DMS153 treated with DMSO at 0.1 percent for 48 hours (cell line): ENCODE measurements at regions not wholly inside any gene's neighbourhood (a gene's known extent, or its start where the extent isn't known, plus 50 kb on each side); places are given as distances from the start of the nearest gene placed in this dataset.
"Not testable (repeated sequence)": the region's sequence is repeated elsewhere in the genome, so short reads cannot be mapped to it uniquely, and the experiment has no call there.

Experiments
- DNase-seq: peaks from one replicate; lab custom pipeline; 2025; ENCODE audit not compliant: unreplicated experiment; lab: John Stamatoyannopoulos, UW

DNA sequence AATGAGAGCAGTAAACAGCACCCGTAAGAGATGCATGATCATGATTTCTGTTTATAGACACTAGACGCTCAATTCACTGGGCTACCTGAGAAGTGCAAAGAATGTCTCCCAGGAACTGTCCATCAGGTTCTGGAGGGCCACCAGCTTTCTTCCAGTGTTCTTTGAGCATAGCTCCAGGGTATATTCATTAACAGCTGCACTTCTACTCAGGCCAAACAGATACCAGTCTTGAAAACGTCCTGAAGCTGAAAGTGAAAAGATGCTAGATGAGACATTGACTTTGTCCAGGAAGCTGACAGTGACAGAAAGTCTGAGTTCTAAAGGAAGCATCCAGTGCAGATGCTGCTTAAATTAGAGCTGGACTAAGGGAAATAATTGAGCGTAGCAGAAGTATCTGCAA, 488.7 kb upstream of the TYRP1 start:
- DNase-seq, result no peak

DNA sequence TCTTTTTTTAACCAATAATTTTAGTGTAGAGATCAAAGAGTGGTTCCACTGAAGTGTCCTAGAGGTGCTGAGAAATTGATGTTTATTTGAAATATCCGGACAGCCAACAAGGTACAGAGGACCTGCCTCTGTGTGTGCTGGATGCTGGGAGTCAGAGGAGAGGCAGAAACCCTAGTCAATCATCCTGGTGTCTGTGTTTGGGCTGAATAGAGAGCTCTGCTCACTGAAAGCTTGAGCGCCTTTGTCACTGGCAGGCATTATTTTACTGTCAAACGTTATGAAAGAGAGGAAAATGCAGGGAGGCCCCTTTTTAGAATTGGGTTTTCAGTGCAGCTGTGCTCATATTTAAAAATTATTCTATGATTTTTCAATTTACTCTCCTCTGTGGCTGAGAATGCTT, 480.3 kb upstream of the TYRP1 start:
- DNase-seq, result no peak

DNA sequence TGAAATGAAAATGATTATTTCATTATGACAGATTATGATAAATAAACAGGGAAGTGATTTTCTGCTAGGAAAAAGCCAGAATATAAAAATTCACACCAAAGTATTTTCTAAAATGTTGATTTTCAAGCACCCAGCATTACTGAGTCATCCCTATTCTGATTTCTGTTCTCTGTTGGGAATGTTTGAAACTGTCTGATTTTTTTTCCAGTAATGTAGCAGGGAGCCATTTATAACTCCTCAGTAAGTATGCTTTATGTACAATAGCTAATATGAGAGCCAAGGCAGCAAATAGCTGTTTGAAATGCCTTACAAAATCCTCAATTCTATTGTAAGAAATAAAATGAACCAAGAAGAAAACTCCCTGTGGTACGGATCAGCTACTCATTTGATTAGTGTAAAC, 471.7 kb upstream of the TYRP1 start:
- DNase-seq, result no peak

DNA sequence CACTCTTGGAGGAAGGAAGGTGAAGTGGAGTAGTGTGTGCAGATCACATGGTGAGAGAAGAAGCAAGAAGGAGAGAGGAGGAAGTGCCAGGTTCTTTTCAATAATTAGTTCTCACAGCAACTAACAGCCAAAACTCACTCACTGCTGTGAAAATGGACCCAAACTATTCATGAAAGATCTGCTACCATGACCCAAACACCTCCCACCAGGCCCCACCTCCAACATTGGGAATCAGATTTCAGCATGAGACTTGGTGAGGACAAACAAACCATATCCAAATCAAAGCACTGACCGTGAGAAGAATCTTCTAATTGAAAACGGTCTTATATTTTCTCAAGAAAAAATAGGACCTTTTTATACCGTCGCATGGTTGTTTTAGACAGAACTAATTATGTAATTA, 468.7 kb upstream of the TYRP1 start:
- no peak for DNase-seq

DNA sequence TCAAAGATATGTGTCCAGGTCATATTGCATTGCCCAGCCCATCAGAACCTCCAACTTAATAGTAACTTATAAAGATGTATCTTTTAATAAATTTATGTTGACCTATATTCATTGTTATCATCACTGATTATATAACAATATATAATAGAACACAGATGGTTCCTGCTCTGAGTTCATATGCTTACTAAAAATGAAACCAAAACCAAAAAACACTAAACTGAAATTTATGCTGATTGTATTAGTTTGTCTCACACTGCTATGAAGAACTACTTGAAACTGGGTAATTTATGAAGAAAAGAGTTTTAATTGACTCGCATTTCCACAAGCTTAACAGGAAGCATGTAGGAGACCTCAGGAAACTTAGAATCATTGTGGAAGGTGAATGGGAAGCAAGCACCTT, 462.5 kb upstream of the TYRP1 start:
- no peak for DNase-seq

DNA sequence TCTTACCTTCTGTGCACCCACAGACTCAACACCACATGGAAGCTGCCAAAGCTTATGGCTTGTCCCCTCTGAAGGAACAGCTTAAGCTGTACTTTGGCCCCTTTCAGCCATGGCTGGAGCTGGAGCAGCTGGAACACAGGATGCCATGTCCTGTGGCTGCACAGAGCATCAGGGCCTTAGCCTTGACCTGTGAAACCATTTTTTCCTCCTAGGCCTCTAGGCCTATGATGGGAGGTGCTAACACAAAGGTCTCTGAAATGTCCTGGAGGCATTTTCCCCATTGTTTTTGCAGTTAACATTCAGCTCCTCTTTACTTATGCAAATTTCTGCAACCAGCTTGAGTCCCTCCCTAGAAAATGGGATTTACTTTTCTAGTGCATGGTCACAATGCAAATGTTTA, 461.4 kb upstream of the TYRP1 start:
- no peak for DNase-seq

DNA sequence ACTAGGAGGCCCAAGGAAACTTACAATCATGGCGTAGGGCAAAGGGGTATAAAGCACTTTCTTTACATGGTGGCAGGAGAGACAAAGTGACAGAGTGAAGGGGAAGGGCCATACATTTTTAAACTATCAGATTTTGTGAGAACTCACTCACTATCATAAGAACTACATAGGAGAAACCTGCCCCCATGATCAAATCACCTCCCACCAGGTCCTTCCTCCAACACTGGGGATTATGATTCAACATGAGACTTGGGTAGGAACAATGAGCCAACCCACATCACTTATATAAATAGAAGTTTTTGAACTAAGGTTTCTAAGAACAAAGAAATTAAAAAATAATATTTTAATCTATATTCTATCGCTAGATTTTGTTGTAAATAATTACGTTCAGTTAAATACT, 460.3 kb upstream of the TYRP1 start:
- no peak for DNase-seq

DNA sequence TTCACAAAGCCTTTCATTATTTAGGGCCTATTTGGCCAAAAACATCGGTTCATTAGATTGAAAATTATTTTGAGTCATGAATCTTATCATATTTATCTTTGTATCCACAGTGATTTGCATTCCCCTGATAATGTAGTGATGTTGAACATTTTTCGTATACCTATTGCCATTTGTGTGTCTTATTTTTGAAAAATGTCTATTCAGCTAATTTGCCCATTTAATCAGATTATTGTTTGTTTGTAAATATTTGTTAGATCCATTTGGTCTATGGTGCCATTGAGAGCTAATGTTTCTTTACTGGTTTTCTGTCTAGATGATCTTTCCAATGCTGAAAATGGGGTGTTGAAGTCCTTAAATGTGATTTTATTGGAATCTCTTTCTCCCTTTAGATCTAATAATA, 439.2 kb upstream of the TYRP1 start:
- no peak for DNase-seq

DNA sequence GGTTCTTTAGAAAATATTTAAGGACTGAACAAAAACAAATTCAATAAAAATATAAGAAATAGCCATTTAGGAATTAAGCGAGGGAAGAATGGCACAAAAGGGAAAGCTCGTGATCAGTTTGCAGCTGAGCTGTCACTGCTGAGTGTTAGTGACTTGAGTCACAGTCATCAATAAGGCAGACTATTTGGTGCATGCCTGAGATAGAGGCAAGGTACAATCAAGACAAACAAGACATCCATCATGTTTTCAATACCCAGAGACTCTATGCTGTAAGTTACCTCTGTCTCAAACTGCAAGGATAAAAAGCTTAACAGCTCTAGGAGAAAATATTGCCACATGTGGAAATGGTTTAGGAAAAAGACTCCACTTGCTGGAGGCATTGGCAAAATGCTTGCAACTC, 426.4 kb upstream of the TYRP1 start:
- no peak for DNase-seq

DNA sequence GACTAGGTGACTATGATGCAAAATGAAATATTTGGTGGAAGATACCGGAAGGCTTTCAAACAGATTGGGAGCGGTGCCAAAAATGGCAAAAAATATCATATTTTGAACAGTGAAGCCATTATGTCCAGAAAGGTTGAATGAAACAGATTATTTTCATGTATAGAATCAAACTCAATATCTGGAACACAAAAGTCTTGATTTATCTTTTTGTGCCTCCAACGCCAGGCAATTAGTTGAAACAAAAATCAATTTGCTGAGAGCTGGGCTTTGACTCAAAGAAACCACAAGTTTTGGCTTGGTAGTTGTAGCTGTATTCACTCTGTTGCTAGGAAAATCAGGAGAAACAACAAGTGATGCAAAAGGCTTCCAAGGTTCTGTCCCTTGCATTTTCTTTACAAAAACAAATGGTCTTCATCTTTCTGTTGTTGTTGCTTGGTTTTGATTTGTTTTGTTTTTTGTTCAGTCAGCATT, 421.7 kb upstream of the TYRP1 start:
- DNase-seq, result no peak

DNA sequence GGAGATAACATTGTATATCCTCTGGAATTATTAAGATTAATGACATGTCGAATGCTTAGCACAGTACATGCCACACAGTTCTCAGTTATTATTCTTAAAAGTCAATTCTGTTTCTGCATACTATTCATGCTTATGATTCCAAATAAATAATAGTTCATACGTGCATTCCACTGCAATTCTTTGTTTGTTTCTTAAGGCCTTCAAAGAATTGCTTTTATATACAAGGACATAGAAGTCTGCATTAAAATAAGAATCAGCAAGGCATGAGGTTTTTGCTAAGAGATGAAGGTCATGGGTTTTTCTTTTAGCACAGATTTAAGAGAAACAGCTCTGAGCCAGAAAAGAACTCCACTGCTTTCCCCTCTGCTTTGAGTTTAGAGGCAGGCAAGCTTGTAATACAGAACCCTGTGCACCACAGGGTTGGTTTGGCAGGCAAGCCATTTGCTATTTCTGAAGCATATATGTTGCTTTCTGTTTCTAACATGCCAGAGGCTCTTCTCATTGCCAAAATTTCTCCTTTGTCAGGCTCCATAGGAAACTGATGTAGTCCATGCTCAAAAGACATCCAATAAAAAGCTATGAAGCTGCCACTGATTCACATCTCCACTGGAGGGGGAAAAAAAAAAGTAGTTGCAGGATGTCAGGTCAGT, 420.6 kb upstream of the TYRP1 start:
- DNase-seq, result no peak

DNA sequence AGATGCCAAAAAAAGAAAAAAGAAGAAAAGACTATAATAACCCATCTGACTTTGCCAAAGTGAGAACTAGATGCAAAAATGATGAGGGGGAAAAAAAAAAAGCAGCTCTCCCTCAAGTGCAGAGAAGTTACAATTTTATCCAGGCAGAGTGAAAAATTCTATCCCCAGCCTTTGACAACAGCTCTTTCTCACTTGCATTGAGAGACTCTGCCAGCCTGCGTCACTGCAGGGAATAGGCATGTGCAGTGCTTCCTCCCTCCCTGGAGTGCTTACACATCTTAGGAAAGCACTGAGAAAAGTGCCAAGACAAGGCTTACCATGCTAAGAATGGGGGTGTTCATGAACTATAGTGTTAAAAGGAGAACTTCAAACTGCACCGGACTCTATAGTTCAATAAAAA, 418.6 kb upstream of the TYRP1 start:
- DNase-seq, result no peak

DNA sequence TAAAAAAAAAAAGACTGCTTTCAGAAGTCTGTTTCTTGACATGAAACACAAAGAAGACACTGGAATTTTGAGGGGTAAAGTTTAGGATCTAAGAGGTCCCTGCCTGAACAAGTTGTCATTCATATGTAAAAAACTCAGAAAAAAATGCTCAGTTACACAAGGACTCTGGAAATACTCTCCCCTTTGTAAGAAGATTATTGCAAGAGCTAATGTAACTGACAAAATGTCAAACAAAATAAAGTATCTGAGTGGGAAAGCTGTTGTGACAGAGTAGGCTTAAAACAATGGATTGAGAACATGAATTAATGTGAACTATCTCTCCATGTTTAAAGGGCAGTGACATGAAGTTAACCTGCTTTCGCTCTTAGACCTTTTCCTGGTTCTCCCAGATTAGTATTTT, 416.7 kb upstream of the TYRP1 start:
- DNase-seq, result no peak

DNA sequence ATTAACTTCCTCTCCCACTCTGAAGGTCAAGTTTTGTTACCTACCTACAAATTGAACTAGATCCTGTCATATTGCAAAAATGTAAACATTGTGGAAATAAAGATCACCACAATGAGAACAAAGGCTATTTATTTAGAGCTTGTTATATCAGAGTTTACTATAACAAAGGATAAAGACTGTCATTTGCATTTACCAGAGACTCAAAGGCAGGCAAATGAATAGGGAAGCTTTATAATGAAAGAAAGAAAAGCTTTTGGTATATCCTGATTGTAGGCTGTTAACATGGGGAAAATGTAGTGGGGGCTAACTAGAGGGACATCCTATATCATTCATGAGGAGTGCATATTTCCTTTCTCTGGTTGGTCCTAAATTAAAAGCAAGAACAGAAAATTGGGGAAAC, 403.5 kb upstream of the TYRP1 start:
- DNase-seq, result no peak

DNA sequence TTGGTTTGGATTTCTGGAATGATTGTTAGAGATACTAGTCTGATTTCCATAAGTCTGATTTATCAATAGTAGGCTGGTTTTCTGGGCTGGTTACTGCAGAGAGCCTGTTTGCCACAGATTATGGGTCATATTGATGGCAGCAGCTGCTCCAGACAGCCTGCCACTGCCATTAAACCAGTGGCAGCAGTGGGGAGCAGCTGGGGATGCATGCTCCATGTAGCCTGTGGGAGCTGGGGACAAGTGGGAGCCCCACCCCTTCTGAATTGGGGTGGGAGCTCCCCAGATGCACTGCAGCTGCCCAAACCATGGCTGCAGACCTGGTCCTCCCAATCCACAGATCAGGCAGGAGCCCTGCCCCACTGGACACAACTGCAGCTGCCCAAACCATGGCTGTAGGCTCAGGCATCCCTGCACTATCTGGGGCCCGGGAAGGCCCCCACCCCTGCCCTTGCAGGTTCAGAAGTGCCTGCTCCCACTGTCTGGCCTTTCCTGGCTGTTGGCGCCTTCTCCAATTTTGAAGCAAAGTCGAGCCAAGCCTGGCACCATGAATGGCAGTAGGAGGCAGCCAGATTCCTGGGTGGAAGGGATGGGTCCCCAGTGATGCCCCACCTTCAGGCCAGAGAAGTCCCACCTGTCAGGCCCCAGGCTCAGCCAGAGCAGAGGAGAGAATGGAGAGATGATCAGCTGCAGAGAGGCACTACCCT, 402.9 kb upstream of the TYRP1 start:
- DNase-seq, result no peak

DNA sequence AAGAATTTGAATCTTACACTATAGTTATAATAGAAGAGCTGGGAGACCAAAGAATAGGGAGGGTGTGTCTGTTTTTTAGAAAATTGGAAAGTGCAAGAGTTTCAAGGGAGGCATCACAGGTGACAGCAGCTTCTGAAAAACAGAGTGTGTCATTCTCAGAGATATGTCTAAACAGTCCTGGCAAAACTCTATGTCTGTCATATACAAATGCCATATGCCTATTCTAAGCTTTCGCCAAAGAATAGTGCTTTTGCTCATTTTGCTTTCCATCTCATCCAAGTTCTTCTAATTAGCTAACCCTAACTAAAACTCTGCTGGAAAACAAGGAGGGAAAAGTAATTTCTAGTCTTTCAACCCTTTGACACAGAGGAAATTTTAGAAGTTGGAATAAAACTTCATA, 388.0 kb upstream of the TYRP1 start:
- DNase-seq, result no peak

DNA sequence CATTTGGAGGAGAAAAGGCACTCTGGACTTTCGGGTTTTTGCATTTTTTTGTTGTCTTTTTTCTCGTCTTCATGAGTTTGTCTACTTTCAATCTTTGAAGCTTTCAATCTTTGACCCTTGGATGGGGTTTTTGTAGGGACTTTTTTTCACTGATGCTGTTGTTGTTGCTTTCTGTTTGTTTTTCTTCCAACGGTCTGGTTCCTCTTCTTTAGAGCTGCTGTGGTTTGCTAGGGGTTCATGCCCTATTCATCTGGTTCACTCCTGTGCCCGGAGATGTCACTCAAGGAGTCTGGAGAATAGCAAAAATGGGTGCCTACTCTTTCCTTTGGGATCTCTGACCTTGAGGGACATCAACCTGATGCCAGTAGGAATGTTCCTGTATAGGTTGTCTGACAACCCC, 378.6 kb upstream of the TYRP1 start:
- DNase-seq, result no peak

DNA sequence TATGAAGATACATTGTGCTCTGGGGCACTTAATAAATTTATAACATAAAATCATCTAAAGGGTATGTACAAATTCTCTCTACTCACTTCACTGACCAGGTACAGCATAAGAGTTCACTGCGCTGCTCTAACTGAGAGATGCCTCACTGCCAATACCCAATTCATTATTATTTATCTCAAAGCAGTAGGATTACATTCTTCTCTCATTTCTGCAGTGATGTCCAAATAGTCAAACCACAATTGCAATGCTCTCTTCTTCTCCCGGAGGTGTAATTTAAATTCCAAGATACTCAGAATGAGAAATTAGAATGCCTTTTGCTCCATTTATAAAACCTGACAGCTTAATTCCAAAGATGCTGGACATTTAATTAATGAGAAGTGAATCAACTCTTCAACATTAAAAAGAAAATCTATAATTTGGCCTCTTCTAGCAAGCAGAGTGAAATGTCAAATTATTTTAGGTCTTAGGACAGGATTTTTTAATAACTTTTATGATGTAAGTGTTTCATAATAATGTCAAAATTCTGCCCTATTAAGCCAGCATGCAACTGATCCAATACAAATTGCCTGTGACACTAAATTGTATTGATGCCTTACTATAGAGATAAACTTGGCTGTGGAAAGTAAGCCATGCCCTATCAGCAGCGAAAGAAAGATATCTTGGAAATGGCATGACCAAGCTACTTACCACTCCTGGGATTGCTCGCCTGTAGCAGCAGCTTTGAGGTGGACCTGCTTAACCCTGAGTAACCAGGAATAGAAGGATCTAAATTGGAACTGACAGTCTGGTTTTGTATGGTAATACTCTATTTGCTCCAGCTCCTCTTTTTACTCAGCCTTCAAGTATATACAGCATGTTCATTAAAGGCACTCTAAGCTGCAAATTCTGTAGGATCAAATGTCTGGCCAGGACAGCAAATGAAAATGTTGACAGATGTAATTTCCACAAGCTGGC, 374.2 kb upstream of the TYRP1 start:
- DNase-seq, result no peak

DNA sequence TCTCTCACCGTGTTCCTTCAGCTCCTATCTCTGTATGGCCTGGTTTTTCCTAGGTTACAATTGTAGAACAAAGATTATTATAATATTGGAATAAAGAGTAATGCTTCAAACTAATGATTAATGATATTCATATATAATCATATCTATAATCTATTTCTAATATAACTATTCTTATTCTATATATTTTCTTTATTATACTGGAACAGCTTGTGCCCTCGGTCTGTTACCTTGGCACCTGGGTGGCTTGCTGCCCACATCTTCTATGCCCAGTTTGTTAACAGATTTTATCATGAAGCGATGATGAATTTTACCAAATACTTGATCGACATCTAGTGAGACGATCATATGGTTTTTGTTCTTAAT, 363.6 kb upstream of the TYRP1 start:
- no peak for DNase-seq

DNA sequence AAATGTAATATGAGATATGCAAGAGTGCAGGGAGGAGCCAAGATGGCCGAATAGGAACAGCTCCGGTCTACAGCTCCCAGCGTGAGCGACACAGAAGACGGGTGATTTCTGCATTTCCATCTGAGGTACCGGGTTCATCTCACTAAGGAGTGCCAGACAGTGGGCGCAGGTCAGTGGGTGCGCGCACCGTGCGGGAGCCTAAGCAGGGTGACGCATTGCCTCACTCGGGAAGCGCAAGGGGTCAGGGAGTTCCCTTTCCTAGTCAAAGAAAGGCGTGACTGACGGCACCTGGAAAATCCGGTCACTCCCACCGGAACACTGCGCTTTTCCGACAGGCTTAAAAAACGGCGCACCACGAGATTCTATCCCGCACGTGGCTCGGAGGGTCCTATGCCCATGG, 359.2 kb upstream of the TYRP1 start:
- not testable (repeated sequence) for DNase-seq

DNA sequence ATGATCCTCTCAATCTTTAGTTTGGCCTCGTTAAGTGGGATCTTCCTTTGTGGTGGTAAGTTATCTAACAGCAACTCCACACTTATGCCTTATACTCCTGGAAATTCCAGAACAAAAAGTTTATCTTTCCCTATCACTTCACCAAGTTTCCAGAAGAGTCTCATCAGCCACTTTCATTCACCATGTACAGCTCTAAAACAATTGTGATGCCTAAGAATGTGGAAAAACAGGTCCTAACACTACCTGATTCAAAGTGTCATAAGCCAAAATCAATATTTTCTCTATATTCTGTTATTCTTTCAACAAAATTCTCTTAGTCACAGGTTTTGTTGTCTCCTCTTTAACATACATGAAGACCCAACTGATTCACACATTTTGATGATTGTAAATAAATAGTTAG, 342.4 kb upstream of the TYRP1 start:
- no peak for DNase-seq
